Smooth muscle cell (in vitro differentiated cells): ENCODE measurements at regions not wholly inside any gene's neighbourhood (a gene's known extent, or its start where the extent isn't known, plus 50 kb on each side); places are given as distances from the start of the nearest gene placed in this dataset.
A peak's percentile ranks its signal among the peaks of the same experiment; 100 is the strongest.

Source experiments
- DNase-seq: peaks from one replicate; lab custom pipeline; 2025; ENCODE audit not compliant: unreplicated experiment; lab: John Stamatoyannopoulos, UW
- H2AFZ ChIP-seq: fragments of 200-600 bp; sonication (generic); 2 replicates; pipeline ENCODE4 v1.6.0; 2016; ENCODE audit warnings: antibody characterized with exemption, low read depth, mild to moderate bottlenecking
- H3F3A ChIP-seq: fragments of 200-600 bp; sonication (generic); 2 replicates; pipeline ENCODE4 v1.6.0; 2017; ENCODE audit warnings: antibody characterized with exemption, low read depth
- H3K27ac ChIP-seq: fragments of 200-600 bp; sonication (generic); 2 replicates; pipeline ENCODE4 v1.5.1; 2016; ENCODE audit warnings: low read depth, mild to moderate bottlenecking
- H3K27me3 ChIP-seq: fragments of 200-600 bp; sonication (generic); 2 replicates; pipeline ENCODE4 v1.6.1; 2016; ENCODE audit warnings: low read depth, mild to moderate bottlenecking
- H3K36me3 ChIP-seq: fragments of 200-600 bp; sonication (generic); 2 replicates; pipeline ENCODE4 v1.5.1; 2016; ENCODE audit warnings: low read depth
- H3K4me1 ChIP-seq: fragments of 200-600 bp; sonication (generic); 2 replicates; pipeline ENCODE4 v1.5.1; 2016; ENCODE audit warnings: low read depth
- H3K4me2 ChIP-seq: fragments of 200-600 bp; sonication (generic); 2 replicates; pipeline ENCODE4 v1.6.0; 2016; ENCODE audit warnings: mild to moderate bottlenecking
- H3K4me3 ChIP-seq: fragments of 200-600 bp; sonication (generic); 2 replicates; pipeline ENCODE4 v1.5.1; 2016; ENCODE audit warnings: mild to moderate bottlenecking
- H3K79me2 ChIP-seq: fragments of 200-600 bp; sonication (generic); 2 replicates; pipeline ENCODE4 v1.6.0; 2016; ENCODE audit warnings: low read depth, mild to moderate bottlenecking
- H3K9ac ChIP-seq: fragments of 200-600 bp; sonication (generic); 2 replicates; pipeline ENCODE4 v1.6.0; 2016; ENCODE audit warnings: low read depth
- H3K9me3 ChIP-seq: fragments of 200-600 bp; sonication (generic); replicated peaks from 2 replicates; pipeline ENCODE4 v1.5.1; 2016; ENCODE audit warnings: low read depth
- H4K20me1 ChIP-seq: fragments of 200-600 bp; sonication (generic); 2 replicates; pipeline ENCODE4 v1.6.0; 2016; ENCODE audit warnings: low read depth
- WGBS: methylation state at CpG from one replicate; pipeline ENCODE4 v1.1.7; 2016; ENCODE audit warnings: low lambda C conversion rate; 5-methylcytosine and 5-hydroxymethylcytosine counted together
- TF ChIP-seq, protein P1 (sequence below): fragments of 200-600 bp; sonication (generic); IDR thresholded peaks from 2 replicates; pipeline ENCODE4 v1.5.1; 2017; ENCODE audit warnings: borderline replicate concordance, mild to moderate bottlenecking, antibody characterized with exemption; ENCODE audit not compliant: insufficient read depth, poor library complexity, severe bottlenecking

GRCh38 chr22:22955866-22956535 is 68.4 kb downstream of the IGLL5 start:
- Histone ChIP-seq H3K27ac (no peak overlapping the region), H4K20me1 (no peaks in the 10 kb centered on the region), H3K4me2 (no peak overlapping the region), H3K9me3 (no peaks in the 10 kb centered on the region), H3K79me2 (no peaks in the 10 kb centered on the region), H3F3A (no peaks in the 10 kb centered on the region), H3K27me3 (peaks cover 46% of the 10 kb centered on the region), H3K36me3 (no peaks in the 10 kb centered on the region), H3K9ac (no peak overlapping the region), H2AFZ (no peak overlapping the region), H3K4me3 (no peak overlapping the region), H3K4me1 (peaks cover 8% of the 10 kb centered on the region)
- WGBS: 28% methylated on average over 8 of the region's 8 CpGs
- DNase-seq: no peak
- TF ChIP-seq, protein P1, sequence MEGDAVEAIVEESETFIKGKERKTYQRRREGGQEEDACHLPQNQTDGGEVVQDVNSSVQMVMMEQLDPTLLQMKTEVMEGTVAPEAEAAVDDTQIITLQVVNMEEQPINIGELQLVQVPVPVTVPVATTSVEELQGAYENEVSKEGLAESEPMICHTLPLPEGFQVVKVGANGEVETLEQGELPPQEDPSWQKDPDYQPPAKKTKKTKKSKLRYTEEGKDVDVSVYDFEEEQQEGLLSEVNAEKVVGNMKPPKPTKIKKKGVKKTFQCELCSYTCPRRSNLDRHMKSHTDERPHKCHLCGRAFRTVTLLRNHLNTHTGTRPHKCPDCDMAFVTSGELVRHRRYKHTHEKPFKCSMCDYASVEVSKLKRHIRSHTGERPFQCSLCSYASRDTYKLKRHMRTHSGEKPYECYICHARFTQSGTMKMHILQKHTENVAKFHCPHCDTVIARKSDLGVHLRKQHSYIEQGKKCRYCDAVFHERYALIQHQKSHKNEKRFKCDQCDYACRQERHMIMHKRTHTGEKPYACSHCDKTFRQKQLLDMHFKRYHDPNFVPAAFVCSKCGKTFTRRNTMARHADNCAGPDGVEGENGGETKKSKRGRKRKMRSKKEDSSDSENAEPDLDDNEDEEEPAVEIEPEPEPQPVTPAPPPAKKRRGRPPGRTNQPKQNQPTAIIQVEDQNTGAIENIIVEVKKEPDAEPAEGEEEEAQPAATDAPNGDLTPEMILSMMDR: peak; percentile 85

GRCh38 chr22:22957090-22957489 is 69.5 kb downstream of the IGLL5 start:
- Histone ChIP-seq H3K9ac (no peak overlapping the region), H2AFZ (no peak overlapping the region), H3K4me1 (peaks cover 8% of the 10 kb centered on the region), H3K36me3 (no peaks in the 10 kb centered on the region), H3K4me2 (no peak overlapping the region), H3K27ac (no peak overlapping the region), H3K9me3 (no peaks in the 10 kb centered on the region), H4K20me1 (no peaks in the 10 kb centered on the region), H3K27me3 (peaks cover 41% of the 10 kb centered on the region), H3K4me3 (no peak overlapping the region), H3K79me2 (no peaks in the 10 kb centered on the region), H3F3A (no peaks in the 10 kb centered on the region)
- no peak for DNase-seq
- 62% methylated on average over 5 of the region's 5 CpGs for WGBS
- TF ChIP-seq, protein P1: no peak

- no peak overlapping the region for H2AFZ ChIP-seq
- WGBS: 79% methylated on average over 7 of the region's 7 CpGs
Observed at GRCh38 chr22:22958621-22959020, 71.0 kb downstream of the IGLL5 start.

More at GRCh38 chr22:22958621-22959020, 71.0 kb downstream of the IGLL5 start:
- Histone ChIP-seq H4K20me1 (no peaks in the 10 kb centered on the region), H3K27me3 (peaks cover 27% of the 10 kb centered on the region), H3K36me3 (no peaks in the 10 kb centered on the region), H3K79me2 (no peaks in the 10 kb centered on the region), H3K4me2 (no peak overlapping the region), H3F3A (no peaks in the 10 kb centered on the region), H3K4me1 (peaks cover 8% of the 10 kb centered on the region), H3K27ac (no peak overlapping the region), H3K9me3 (no peaks in the 10 kb centered on the region), H3K4me3 (no peak overlapping the region), H3K9ac (no peak overlapping the region)
- DNase-seq: no peak
- TF ChIP-seq, protein P1: no peak
